HG03432 (cell line): ENCODE measurements at regions not wholly inside any gene's neighbourhood (a gene's known extent, or its start where the extent isn't known, plus 50 kb on each side); places are given as distances from the start of the nearest gene placed in this dataset.
"Not testable (repeated sequence)": the region's sequence is repeated elsewhere in the genome, so short reads cannot be mapped to it uniquely, and the experiment has no call there.

Source experiments
- ATAC-seq: cut with Tn5 transposase; IDR thresholded peaks from one replicate; pipeline ENCODE4 v1.9.1; 2021; ENCODE audit warnings: mild to moderate bottlenecking, moderate library complexity; ENCODE audit not compliant: unreplicated experiment

DNA sequence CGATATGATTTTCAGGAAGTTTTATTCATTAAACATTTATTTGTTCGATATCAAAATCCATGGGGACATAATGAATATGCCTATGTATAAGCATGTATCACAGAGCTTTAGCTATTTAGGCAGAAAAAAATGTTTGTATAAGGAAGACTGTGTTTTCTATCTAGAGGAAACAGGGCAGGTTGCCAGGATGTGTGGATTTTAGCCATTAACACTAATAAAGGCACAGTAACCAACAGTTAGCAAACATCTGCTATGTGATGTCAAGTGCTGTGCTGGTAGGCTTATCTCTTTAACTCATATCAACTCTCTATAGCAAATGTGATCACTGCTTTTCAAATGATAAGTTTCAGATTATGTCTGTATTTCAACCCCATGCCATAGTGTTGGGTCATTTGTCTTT lies 708.9 kb upstream of the HS3ST1 start:
- ATAC-seq: no peak

DNA sequence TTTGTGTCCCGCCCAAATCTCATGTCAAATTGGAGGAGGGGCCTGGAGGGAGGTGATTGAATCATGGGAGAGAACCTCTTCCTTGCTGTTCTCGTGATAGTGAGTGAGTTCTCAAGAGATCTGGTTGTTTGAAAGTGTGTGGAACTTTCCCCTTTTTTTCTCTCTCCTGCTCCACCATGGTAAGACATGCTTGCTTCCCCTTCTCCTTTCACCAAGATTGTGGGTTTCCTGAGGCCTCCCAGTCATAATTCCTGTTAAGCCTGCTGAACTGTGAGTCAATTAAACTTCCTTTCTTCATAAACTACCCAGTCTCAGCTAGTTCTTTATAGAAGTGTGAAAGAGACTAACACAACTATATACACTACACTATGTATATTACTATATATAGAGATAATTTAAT lies 697.8 kb upstream of the HS3ST1 start:
- ATAC-seq: no peak

DNA sequence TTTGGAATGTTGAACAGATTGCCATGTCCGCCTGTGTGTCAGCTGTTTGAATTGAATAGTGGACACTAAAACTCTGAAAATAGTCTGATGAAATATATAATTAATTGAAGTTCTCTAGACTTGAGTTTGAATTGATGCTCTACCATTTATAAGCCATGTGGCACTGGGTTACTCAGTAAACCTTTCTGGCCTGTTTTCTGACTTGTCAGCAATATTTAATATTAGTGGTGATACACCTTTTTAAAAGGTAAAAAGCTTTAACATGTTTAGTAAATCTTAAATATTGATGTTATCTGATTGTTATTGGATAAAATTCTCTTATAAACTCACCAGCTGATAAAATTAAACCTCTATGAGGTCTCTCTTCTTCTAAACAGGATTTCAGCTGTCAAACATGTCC lies 695.4 kb upstream of the HS3ST1 start:
- ATAC-seq: no peak

DNA sequence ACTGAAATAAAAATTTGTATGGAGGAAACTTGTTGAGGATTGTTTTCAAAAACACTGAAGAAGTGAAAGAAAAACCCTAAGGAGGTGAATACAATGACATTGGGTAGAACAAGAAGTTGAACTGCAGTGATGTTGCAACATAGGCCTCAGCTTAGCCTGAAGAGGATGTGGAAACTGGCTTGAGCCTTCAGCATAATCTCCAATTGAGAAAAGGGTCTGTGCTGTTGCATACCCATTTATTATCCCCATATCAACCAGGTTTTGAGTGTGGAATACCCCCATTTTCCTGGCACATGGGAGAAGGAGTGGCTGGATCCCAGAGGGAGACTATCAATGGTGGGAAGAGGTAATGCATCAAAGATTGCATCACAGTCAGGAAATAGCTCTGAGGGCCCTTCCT lies 695.0 kb upstream of the HS3ST1 start:
- no peak for ATAC-seq

DNA sequence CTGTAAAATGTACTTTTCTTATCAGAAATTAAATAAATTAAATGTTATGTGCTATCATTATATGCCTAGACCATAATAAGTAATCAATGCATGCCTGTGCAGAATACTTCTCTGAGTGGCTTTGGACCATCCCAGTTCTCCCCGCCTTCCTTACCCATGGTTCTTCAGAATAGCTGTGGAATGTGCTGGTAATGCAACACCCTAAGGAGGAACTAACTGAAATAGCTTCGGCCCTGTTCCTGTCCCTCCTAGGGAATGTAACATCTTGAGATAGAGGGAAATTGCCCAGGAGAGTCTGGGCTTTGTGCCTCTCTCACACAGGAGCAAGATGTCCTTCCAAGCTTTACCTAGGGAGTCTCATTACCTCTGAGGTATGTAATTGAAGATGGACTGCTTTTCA lies 693.6 kb upstream of the HS3ST1 start:
- ATAC-seq: no peak

DNA sequence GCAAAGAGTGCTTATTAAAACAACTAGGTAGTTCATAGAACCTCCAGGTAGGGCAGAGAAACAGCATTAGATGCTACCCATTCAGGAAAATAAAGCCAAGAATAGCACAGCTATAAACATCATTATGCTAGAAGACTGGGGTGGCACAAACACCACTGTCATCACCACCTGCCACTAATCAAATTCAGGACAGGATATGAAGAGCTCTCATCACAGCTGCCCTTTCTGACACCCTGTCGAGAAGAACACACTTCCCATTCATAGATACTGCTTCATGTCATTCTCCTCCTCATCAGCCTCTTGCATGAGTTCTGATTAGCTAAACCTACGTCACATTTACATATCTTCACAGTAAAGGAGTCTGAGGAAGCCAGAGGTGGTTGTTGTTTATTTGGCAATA lies 692.3 kb upstream of the HS3ST1 start:
- ATAC-seq: no peak

DNA sequence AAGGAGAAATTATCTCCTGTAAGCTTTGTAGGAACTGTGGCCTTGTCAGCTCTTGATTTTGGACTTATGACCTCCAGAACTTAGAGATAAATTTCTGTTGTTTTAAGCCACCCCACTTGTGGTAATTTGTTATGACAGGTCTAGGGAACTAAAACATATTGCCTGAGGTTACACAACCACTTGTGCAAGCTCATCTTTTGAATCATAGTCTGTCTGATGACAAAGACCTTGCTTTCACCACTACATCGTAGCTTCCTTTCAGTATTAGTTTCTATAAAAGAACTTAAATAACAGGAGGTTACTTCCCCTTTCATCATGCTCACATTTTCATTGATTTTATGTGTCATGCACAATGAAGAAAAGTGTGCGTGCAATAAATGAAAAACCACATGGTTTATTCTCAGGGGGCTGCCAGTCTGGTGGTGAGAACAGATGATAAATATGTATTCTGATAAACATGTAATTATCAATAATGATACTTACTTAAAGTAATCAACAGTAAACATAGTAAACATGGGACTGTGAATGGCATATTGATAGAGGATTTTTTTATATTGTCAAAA lies 690.0 kb upstream of the HS3ST1 start:
- peak; percentile 88 for ATAC-seq

DNA sequence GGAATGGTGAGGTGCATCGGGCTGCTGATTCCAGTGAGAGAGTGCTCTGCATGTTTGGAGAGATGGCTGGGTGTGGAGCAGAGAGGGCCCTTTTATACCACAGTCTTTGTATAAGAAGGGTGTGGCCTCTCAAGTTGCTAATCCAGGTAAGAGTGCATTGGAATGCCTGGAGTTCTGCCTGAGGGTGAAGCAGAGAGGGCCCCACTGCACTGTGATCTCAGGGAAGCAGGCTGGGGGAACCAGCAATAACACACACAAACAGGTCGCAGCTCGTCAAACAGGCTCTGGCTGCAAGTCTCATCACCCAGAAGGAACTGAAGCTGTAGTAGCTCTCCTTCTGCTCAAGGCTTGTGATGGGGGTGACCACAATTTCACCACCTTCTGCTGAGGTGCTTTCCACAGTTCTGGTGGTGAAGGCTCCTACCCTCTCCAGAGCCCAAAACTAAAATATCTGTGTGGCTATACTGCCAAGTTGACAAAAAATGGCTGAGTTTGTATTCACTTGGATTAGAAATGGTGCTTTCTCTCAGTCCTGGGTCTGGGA lies 687.4 kb upstream of the HS3ST1 start:
- ATAC-seq: no peak

DNA sequence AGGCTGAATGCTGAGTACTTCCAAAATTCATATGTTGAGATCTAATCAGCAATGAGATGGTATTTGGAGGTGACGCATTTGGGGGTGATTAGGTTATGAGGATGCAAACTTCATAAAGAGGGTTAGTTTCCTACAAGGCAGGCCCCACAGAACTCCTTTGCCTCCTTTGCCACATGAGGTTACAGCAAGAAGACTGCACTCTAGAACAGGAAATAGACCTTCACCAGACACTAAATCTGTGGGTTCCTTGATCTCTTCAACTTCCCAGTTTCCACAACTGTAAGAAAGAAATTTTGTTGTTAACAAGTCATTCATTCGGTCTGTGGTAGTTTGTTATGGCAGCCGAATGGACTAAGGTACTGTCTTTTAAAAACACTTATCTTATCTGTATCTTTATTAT lies 681.9 kb upstream of the HS3ST1 start:
- no peak for ATAC-seq

DNA sequence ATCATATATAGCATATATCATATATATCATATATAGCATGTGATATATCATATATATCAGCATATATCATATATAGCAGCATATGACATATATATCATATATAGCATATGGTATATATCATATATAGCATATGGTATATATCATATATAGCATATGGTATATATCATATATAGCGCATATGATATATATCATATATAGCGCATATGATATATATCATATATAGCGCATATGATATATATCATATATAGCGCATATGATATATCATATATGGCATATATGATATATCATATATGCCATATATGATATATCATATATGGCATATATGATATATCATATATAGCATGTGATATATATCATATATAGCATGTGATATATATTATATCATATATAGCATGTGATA lies 680.4 kb upstream of the HS3ST1 start:
- not testable (repeated sequence) for ATAC-seq

DNA sequence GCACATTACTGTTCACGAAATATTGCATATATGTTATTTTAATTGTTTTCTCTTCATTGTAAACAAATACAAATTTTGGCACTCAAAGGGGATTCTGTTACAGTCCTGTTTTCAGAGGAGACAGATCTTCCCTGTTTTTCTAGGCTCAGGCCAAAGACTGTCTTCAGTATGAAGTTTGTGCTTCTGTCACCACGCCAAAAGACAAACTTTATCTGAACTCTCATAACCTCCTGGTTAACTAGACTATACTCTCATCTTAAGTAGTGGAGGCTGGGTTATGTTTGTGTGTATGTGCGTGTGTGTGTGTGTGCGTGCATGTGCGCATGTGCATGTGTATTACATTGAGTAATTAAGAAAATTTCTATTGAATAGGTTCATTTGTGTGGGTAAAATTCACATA lies 676.8 kb upstream of the HS3ST1 start:
- no peak for ATAC-seq

DNA sequence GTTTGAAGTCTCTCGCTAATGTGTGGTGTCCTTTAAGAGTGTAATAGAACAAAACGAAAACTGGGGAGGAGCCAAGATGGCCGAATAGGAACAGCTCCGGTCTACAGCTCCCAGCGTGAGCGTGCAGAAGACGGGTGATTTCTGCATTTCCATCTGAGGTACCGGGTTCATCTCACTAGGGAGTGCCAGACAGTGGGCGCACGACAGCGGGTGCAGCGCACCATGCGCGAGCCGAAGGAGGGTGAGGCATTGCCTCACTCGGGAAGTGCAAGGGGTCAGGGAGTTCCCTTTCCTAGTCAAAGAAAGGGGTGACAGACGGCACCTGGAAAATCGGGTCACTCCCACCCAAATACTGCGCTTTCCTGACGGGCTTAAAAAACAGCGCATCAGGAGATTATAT lies 661.2 kb upstream of the HS3ST1 start:
- ATAC-seq: not testable (repeated sequence)

DNA sequence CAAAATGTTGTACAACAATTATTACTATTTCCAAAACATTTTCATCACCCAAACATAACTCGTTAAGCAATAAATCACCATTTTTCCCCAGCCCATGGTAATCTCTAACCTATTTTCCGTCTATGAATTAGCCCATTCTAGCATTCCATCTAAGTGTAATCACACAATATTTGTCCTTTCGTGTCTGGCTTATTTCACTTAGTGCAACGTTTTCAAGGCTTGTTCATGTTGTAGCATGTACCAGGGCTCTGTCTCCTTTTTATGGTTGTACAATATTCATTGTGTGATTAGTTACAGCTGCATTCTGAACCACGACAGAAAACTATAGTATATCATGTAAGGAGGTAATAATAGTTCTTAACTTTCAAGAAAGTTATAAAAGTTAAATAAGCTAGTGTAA lies 656.0 kb upstream of the HS3ST1 start:
- no peak for ATAC-seq

DNA sequence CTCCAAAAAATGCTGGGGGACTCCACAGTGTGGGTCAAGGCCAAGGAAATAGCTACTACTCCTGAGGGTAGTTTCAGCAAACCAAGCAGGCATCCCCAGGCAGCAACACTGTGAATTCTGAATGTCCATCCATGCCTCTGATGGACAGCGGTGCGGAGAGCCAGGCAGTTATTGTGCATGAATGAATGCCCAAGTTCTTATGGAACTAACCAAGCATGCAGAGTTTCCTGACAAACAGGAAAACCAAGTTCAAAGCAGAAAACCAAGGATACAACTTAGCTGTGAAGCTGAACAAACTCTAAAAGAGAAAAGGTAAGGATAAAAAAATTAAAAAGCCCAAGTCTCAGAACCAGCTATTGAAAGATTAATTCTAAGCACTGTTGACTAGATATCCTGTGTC lies 642.6 kb upstream of the HS3ST1 start:
- no peak for ATAC-seq

DNA sequence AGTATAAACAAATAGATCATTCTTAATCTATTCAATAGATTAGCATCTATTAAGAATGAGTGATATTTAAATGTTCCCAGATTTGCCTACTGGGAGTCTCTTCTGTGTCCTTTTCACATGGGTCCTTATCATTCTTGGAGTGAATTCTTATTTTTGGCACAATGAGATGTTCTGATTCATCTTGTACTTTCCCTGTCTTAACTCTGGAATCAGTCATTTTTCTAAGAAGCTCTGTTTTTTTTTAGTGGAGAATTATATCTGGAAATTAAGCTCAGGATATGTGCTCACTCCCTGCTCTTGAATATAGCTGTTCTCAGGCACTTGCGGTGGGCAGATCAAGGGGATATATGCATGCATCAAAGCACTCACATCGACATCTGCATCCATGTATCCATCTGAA lies 625.3 kb upstream of the HS3ST1 start:
- ATAC-seq: no peak

DNA sequence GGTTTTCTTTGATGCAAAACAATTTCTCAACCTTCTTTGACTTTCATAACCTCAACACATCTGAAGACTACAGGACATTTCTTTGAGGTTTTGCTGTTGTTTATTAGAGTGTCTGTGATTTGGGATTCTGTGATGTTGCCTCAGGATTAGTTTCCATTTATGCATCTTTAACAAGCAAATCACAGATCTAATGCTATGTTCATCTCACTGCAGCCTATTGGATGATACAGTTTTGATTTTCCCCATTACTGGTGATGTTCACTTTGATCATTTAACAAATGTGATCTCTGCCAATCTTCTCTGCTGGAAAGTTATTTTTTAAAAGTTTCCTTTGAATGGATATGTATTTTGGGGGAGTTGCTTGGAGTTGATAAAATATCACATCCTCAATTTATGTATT lies 624.9 kb upstream of the HS3ST1 start:
- no peak for ATAC-seq

DNA sequence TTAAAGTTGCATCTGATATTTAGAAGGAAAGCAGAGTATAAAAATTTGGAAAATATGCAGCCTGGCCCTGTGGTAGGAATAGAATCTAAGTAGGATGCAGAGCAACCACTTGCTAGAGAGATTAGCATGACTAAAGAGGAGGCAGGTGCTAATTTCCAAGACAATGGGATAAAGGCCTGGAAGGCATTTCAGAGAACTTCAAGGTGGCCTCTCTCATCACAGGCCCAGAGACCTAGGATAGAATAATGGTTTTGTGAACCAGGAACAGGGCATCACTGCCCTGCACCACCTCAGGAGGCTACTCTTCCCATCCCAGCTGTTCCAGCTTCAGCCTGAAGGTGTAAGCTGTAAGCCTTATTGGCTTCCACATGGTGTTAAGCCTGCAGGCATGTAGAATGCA lies 621.7 kb upstream of the HS3ST1 start:
- ATAC-seq: no peak

DNA sequence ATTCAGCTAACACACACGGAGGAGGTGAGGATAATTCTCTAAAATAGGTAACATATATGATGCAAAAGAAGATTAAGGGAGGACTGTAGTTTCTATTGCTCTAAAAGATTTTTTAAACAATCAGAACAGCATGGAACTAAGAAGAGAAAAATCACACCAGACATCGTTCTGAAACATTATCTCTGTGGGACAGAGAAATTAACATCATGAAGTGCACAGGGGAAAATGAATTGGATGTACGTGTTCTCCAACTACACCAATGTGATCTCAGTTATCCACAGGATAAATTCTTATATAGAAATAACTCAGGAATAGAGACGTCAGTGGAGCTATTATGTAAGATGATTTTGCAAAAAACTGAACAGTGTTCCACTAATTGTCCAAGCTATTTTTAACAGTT lies 614.1 kb upstream of the HS3ST1 start:
- no peak for ATAC-seq

DNA sequence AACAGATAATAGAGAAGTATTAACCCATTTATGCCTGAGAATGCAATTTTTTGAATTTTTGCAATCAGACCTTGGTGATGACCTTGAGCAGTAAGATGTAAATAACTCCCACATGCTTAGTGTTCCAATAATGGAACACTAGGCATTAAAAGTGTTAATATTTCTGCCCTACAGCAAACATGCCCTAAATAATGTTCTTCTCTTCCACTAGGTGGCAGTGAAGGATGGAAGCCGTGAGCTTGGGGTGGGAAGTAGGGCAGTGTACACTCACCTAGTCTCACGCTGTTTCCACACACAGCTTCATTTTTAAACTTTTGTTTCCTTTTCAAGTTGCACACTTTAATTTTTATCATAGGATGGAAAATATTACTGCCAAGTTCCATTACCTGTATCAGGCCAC lies 613.1 kb upstream of the HS3ST1 start:
- no peak for ATAC-seq

DNA sequence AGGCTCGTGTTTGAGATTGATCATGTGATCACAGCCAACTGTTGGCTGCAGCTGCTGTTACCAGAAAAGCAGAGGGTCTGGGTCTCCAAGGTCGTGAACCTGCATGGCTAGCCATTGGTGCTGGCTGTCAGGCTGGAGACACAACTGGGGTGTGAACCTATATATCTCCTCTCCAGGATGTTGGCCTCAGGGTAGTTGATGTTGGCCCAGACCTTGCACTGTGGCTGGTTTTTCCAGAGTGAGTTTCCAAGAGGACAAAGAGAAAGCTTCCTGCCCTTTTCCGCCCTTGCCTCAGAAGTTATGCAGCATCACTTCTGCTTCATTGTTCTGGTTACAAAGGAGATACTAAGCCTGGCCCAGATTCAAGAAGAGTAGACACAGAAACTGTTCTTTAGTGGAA lies 607.8 kb upstream of the HS3ST1 start:
- no peak for ATAC-seq

DNA sequence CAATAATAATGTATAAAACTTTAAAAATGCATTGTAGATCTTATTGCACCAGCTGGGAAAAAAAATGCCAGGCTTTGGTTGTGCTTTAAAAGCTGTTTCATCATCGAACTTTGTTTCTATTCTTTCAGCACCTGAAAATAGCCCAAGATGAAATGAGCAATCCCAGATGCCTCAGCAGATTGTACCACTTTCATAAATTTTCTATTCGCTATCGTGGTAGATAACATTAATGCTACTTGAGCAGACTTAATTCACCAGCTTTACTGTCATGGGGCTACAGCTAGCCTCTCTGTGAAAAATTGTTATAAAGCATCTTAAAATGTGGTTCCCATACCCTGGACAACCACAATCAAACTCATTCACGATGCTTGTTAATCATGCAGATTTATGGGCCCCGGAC lies 599.6 kb upstream of the HS3ST1 start:
- no peak for ATAC-seq

DNA sequence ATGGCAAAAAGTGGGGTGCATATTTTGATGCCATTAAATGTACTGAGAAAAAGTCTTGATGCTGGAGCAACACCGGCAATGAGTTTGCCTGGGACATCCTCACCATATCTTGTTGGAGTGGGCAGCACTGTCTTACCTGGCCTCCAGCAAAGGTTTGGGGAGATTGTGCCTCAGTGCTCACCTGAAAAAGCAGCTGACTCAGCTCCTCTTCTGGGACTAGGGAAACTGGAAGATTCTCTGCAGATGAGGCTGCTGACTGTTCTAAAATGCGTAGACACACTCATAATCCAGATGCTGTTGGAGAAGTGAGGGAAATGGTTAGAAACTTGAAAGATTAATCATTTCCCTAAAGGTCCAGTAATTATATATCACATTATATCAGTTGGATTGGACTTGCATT lies 593.7 kb upstream of the HS3ST1 start:
- no peak for ATAC-seq

DNA sequence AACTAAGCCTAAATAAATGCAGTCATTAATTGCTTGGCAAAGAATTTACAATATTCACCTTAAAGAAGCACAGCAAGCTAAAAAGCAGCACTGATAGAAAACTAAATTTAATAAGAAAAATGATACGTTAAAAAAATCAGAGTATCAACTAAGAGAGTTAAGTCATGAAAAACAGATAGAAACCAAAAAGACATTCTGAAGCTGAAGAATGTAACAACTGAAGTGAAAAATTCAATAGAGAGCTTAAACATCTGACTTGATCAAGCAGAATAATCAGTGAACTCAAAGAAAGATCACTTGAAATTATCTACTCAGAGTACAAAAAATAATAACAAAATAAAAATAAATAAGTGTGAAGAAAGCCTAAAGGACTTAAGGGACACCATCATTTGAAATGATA lies 588.0 kb upstream of the HS3ST1 start:
- ATAC-seq: no peak

DNA sequence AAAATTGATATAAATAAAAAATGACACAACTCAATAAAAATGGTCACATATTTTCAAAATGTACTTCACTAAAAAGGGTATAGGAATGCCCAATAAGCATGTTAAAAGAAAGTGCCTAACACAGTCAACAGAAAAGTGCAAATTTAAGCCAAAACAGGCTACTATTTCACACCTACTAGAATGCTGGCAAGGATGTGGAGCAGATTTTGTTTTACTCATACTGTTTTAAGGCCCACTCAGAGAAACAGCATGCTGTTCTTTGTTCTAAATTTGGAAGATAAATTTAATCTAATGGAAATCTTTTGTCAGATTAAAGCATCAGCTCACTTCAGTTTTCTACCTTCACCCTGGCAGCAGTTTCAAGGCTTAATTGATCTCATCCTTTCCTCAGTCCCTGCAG lies 576.8 kb upstream of the HS3ST1 start:
- no peak for ATAC-seq
